ENCODE measurements at regions not wholly inside any gene's neighbourhood (a gene's known extent, or its start where the extent isn't known, plus 50 kb on each side); places are given as distances from the start of the nearest gene placed in this dataset.

DNA sequence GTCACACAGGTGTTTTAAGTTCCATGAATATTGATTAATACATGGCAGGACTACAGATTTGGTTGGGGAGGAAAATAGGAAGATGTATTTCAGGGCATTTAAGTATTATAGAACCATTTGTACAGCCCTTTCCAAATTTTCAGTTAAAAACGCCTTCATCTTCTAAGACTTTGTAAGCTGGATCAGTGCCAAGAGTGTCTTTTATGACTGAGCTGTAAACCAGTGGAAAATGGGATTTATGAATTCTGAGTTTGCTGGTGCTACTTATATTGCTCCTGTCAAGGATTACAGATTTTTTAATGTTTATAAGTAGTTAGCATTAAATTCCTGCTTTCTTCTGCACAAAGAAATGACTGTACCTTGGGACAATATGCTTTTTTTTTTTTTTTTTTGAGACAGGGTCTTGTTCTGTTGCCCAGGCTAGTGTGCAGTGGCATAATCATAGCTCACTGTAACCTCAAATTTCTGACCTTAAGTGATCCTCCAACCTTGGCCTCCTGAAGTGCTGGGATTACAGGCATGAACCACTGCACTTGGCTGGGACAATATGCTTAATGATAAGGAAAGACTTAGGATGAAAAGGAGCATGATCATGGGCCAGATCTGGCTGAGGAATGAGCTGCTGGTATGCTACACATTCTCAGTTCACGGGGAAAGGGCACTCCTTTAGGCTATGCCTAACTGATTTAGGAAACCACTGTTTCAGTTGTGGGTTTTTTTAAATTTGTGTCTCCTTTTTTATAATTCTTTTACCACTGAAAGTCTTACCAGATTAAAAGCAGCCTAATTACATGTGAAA lies 113.6 kb upstream of the MTNR1B start:
- TF ChIP-seq ZNF274 (CRISPR knock-in tag; IDR thresholded peaks at IDR 0.05) (no peak), ZNF44 (CRISPR knock-in tag; IDR thresholded peaks at IDR 0.05) (no peak), KLF12 (CRISPR knock-in tag; IDR thresholded peaks at IDR 0.05; ENCODE audit: borderline replicate concordance) (no peak), NFE2 (CRISPR knock-in tag; IDR thresholded peaks at IDR 0.05) (no peak), U2AF2 (IDR thresholded peaks at IDR 0.05; ENCODE audit: low read depth, low read length) (no peak), DPF2 (CRISPR knock-in tag; IDR thresholded peaks at IDR 0.05; ENCODE audit: borderline replicate concordance, low read depth) (no peak), EZH2 (conservative IDR thresholded peaks at IDR 0.05; ENCODE audit: low read depth, low read length) (no peak), ZNF83 (CRISPR knock-in tag; IDR thresholded peaks at IDR 0.05; ENCODE audit: borderline replicate concordance) (no peak), ZNF569 (CRISPR knock-in tag; IDR thresholded peaks at IDR 0.05; ENCODE audit: borderline replicate concordance) (no peak), MYC (CRISPR knock-in tag; IDR thresholded peaks at IDR 0.05; ENCODE audit: borderline replicate concordance) (no peak), NR3C1 (CRISPR knock-in tag; IDR thresholded peaks at IDR 0.05) (no peak), EP300 (IDR thresholded peaks at IDR 0.05; ENCODE audit: low read depth in 2 of 2, low read length in 2 of 2) (no peak), EP300 (CRISPR knock-in tag; IDR thresholded peaks at IDR 0.05; ENCODE audit: borderline replicate concordance) (no peak)
- TF ChIP-seq, protein P1, sequence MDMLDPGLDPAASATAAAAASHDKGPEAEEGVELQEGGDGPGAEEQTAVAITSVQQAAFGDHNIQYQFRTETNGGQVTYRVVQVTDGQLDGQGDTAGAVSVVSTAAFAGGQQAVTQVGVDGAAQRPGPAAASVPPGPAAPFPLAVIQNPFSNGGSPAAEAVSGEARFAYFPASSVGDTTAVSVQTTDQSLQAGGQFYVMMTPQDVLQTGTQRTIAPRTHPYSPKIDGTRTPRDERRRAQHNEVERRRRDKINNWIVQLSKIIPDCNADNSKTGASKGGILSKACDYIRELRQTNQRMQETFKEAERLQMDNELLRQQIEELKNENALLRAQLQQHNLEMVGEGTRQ (IDR thresholded peaks at IDR 0.05; ENCODE audit: low read depth, low read length) = no peak
- TF ChIP-seq, protein P1 (CRISPR knock-in tag; IDR thresholded peaks at IDR 0.05; ENCODE audit: borderline replicate concordance) = no peak
- TF ChIP-seq, protein P2, sequence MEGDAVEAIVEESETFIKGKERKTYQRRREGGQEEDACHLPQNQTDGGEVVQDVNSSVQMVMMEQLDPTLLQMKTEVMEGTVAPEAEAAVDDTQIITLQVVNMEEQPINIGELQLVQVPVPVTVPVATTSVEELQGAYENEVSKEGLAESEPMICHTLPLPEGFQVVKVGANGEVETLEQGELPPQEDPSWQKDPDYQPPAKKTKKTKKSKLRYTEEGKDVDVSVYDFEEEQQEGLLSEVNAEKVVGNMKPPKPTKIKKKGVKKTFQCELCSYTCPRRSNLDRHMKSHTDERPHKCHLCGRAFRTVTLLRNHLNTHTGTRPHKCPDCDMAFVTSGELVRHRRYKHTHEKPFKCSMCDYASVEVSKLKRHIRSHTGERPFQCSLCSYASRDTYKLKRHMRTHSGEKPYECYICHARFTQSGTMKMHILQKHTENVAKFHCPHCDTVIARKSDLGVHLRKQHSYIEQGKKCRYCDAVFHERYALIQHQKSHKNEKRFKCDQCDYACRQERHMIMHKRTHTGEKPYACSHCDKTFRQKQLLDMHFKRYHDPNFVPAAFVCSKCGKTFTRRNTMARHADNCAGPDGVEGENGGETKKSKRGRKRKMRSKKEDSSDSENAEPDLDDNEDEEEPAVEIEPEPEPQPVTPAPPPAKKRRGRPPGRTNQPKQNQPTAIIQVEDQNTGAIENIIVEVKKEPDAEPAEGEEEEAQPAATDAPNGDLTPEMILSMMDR (CRISPR knock-in tag; IDR thresholded peaks at IDR 0.05) = no peak
